HepG2 (cell line): ENCODE measurements at regions not wholly inside any gene's neighbourhood (a gene's known extent, or its start where the extent isn't known, plus 50 kb on each side); places are given as distances from the start of the nearest gene placed in this dataset.
"Not testable (repeated sequence)": the region's sequence is repeated elsewhere in the genome, so short reads cannot be mapped to it uniquely, and the experiment has no call there.

Experiments
- ATAC-seq: fragments of 200-7000 bp; cut with Tn5 transposase; 3 replicates; pipeline ENCODE4 v1.9.1; 2020; ENCODE audit warnings: mild to moderate bottlenecking, moderate library complexity
- BruUV-seq: library from RNA; stranded (reverse); fragments of 400-500 nt; replicated peaks from 2 replicates; lab custom pipeline; 2021; lab: Mats Ljungman, UMichigan
- CTCF ChIA-PET: fragments of 300-600 bp; formaldehyde crosslinking; extraction: SDS; loops from one replicate; lab custom pipeline; 2021; ENCODE audit warnings: low total read pairs, inconsistent platforms, low intra/inter-chr PET ratio; lab: Yijun Ruan, JAX
- POLR2A ChIA-PET: fragments of 350-600 bp; sonication (Branson Sonifier 250); formaldehyde crosslinking; loops from one replicate; lab custom pipeline; 2020; ENCODE audit warnings: antibody characterized with exemption, inconsistent platforms; lab: Yijun Ruan, JAX
- DNase-seq: peaks from one replicate; pipeline ENCODE4 v3.0.0-alpha.2; 2015; ENCODE audit warnings: low spot score
- FAIRE-seq: peaks from 3 replicates; lab custom pipeline; 2011; peaks lifted over from hg19 to GRCh38; lab: Jason Lieb, UNC
- H2AFZ ChIP-seq: one replicate; pipeline ENCODE4 v1.6.1; 2011; ENCODE audit warnings: low read length, inconsistent platforms
- H3K27ac ChIP-seq: fragments of 300-600 bp; 3 replicates; pipeline ENCODE4 v1.8.0; 2011; ENCODE audit warnings: mixed run types, mild to moderate bottlenecking, mixed read lengths, low read length, inconsistent platforms; ENCODE audit not compliant: insufficient read depth; ENCODE audit errors: extremely low read length
- H3K27me3 ChIP-seq, 2 experiments: fragments of 200-600 bp in 1 of 2; 2 replicates in 1 of 2; 3 replicates in 1 of 2; pipeline versions ENCODE4 v1.6.0 to v1.8.0; 2011; ENCODE audit warnings: low read length in 2 of 2, mild to moderate bottlenecking in 2 of 2, moderate library complexity in 2 of 2, inconsistent platforms in 1 of 2; ENCODE audit not compliant: insufficient read depth in 2 of 2, control insufficient read depth in 1 of 2
- H3K36me3 ChIP-seq, 2 experiments: fragments of 200-600 bp in 1 of 2; replicated peaks in 1 of 2; 2 replicates in 1 of 2; 3 replicates in 1 of 2; pipeline versions ENCODE4 v1.5.1 to v1.8.0; 2011; ENCODE audit warnings: low read length in 2 of 2, inconsistent platforms in 1 of 2; ENCODE audit not compliant: insufficient read depth in 2 of 2, control insufficient read depth in 1 of 2
- H3K4me1 ChIP-seq: 2 replicates; pipeline ENCODE4 v1.5.1; 2012; ENCODE audit warnings: low read length, inconsistent platforms; ENCODE audit not compliant: insufficient read depth
- H3K4me2 ChIP-seq: 2 replicates; pipeline ENCODE4 v1.6.0; 2011; ENCODE audit warnings: low read depth, low read length, inconsistent platforms
- H3K4me3 ChIP-seq, 3 experiments: fragments of 200-600 bp in 1 of 3; sonication (generic), shearing (Covaris generic) in 1 of 3; replicated peaks in 1 of 3; 2 replicates each; pipeline ENCODE4 v1.5.1; 2011 to 2016; ENCODE audit warnings: low read length in 3 of 3, inconsistent platforms in 2 of 3, low read depth in 2 of 3, mild to moderate bottlenecking in 2 of 3, control low read depth in 1 of 3, mixed read lengths in 1 of 3; ENCODE audit not compliant: insufficient read depth in 1 of 3
- H3K79me2 ChIP-seq: one replicate; pipeline ENCODE4 v1.6.1; 2011; ENCODE audit warnings: low read length, inconsistent platforms; ENCODE audit not compliant: insufficient read depth
- H3K9ac ChIP-seq: 2 replicates; pipeline ENCODE4 v1.6.0; 2011; ENCODE audit warnings: mild to moderate bottlenecking, low read depth, low read length, inconsistent platforms; ENCODE audit not compliant: insufficient read depth
- H3K9me3 ChIP-seq: 2 replicates; pipeline ENCODE4 v1.5.1; 2012; ENCODE audit warnings: mild to moderate bottlenecking, low read length
- H4K20me1 ChIP-seq: 2 replicates; pipeline ENCODE4 v1.6.0; 2011; ENCODE audit warnings: inconsistent platforms, mild to moderate bottlenecking, low read length, moderate library complexity; ENCODE audit not compliant: insufficient read depth
- GZF1 ChIP-seq: sonication (generic); formaldehyde crosslinking; IDR thresholded peaks from 2 replicates; pipeline ENCODE4 v1.5.1; 2020; ENCODE audit warnings: mild to moderate bottlenecking, missing genetic modification reagents
- PATZ1 ChIP-seq: sonication (generic); formaldehyde crosslinking; IDR thresholded peaks from 2 replicates; pipeline ENCODE4 v1.4.0; 2020; ENCODE audit warnings: missing genetic modification reagents
- RBM22 ChIP-seq: fragments of 200-400 bp; formaldehyde crosslinking; optimal IDR thresholded peaks from 2 replicates; pipeline ENCODE3; 2017; ENCODE audit warnings: mild to moderate bottlenecking, low read length, moderate library complexity
- RBM39 ChIP-seq: fragments of 200-400 bp; formaldehyde crosslinking; IDR thresholded peaks from one replicate; pipeline ENCODE4 v1.6.1; 2018; ENCODE audit warnings: antibody characterized with exemption, mild to moderate bottlenecking, low read depth, low read length; ENCODE audit not compliant: poor library complexity, severe bottlenecking
- SMAD1 ChIP-seq: sonication (generic); formaldehyde crosslinking; IDR thresholded peaks from 2 replicates; pipeline ENCODE4 v1.4.0; 2020; ENCODE audit warnings: missing genetic modification reagents, low read depth, mild to moderate bottlenecking, borderline replicate concordance
- ZFP82 ChIP-seq: sonication (generic); formaldehyde crosslinking; IDR thresholded peaks from 2 replicates; pipeline ENCODE4 v1.5.1; 2020; ENCODE audit warnings: mild to moderate bottlenecking, missing genetic modification reagents, borderline replicate concordance
- ZNF333 ChIP-seq: sonication (generic); formaldehyde crosslinking; IDR thresholded peaks from 2 replicates; pipeline ENCODE4 v1.4.0; 2020; ENCODE audit warnings: mild to moderate bottlenecking, missing genetic modification reagents, borderline replicate concordance
- ZNF616 ChIP-seq: sonication (generic); formaldehyde crosslinking; IDR thresholded peaks from 2 replicates; pipeline ENCODE4 v1.5.0; 2020; ENCODE audit warnings: low read depth, mild to moderate bottlenecking, missing genetic modification reagents
- ZXDC ChIP-seq: sonication (generic); formaldehyde crosslinking; IDR thresholded peaks from 2 replicates; pipeline ENCODE4 v1.5.0; 2020; ENCODE audit warnings: mild to moderate bottlenecking, missing genetic modification reagents
- WGBS: methylation state at CpG from one replicate; pipeline ENCODE4 v1.1.6; 2017; ENCODE audit warnings: low lambda C conversion rate; 5-methylcytosine and 5-hydroxymethylcytosine counted together
- in situ Hi-C: cut with HindIII; loops from 2 replicates; pipeline ENCODE4 v1.10.0; 2017; ENCODE audit warnings: low pct_unique_long_range_greater_than_20kb; ENCODE audit not compliant: extremely low pct_ligation_motif_present
- intact Hi-C: fragments of 100-400 bp; cut with micrococcal nuclease; formaldehyde crosslinking; loops from one replicate; pipeline ENCODE4 v1.10.0; 2022; ENCODE audit not compliant: unreplicated experiment

DNA sequence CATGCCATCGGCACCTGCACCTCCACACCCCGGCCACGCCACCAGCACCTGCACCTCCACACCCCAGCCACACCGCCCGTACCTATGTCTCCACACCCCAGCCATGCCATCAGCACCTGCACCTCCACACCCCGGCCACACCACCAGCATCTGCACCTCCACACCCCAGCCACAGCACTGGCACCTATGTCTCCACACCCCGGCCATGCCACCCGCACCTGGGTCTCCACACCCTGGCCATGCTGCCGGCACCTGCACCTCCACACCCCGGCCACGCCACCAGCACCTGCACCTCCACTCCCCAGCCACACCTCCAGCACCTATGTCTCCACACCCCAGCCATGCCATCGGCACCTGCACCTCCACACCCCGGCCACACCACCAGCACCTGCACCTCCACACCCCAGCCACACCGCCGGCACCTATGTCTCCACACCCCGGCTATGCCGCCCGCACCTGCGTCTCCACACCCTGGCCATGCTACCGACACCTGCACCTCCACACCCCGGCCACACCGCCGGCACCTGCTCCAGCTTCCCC, 390.3 kb upstream of the MYT1L start:
- H2AFZ ChIP-seq = no peak overlapping the region
- no TSS peak for BruUV-seq

GRCh38 chr2:2720806-2721205, 389.7 kb upstream of the MYT1L start:
- CTCF ChIA-PET, H3K4me1 ChIP-seq, H3K4me3 ChIP-seq, H3K27ac ChIP-seq, H3K4me2 ChIP-seq, H2AFZ ChIP-seq, H3K9me3 ChIP-seq, intact Hi-C loops, H3K36me3 ChIP-seq, DNase-seq, ATAC-seq, H4K20me1 ChIP-seq, POLR2A ChIA-PET, in situ Hi-C loops, H3K9ac ChIP-seq, H3K79me2 ChIP-seq, BruUV-seq, FAIRE-seq: not testable (repeated sequence)
- H3K27me3 ChIP-seq = peaks cover 5 to 57% of the 10 kb centered on the region in 2 experiments
- 13% methylated on average over 14 of the region's 14 CpGs for WGBS

More for the DNA sequence above, 390.3 kb upstream of the MYT1L start:
- no peak for FAIRE-seq
- TF ChIP-seq ZXDC (no peak), RBM22 (no peak), SMAD1 (no peak), ZFP82 (CRISPR knock-in tag) (no peak), ZNF333 (CRISPR knock-in tag) (no peak), RBM39 (no peak), GZF1 (no peak), ZNF616 (CRISPR knock-in tag) (no peak), PATZ1 (no peak)
- TF ChIP-seq, all 625 proteins: peak for 0
- ChIA-PET CTCF (no interaction called here), POLR2A (no interaction called here)
- Histone ChIP-seq H3K36me3 (no peaks in the 10 kb centered on the region), H3K27me3 (peaks cover 5 to 57% of the 10 kb centered on the region in 2 experiments), H3K9ac (no peak overlapping the region), H3K9me3 (no peaks in the 10 kb centered on the region), H3K79me2 (no peaks in the 10 kb centered on the region), H3K27ac (no peak overlapping the region), H3K4me2 (no peak overlapping the region), H3K4me3 (no peak overlapping the region), H3K4me1 (no peaks in the 10 kb centered on the region), H4K20me1 (no peaks in the 10 kb centered on the region)
- DNase-seq = no peak
- intact Hi-C loops (no loop called here), in situ Hi-C loops (no loop called here)
- ATAC-seq = no peak
- 19% methylated on average over 23 of the region's 23 CpGs for WGBS
